Mesendoderm (in vitro differentiated cells): ENCODE measurements at regions not wholly inside any gene's neighbourhood (a gene's known extent, or its start where the extent isn't known, plus 50 kb on each side); places are given as distances from the start of the nearest gene placed in this dataset.

Source experiments
- DNase-seq: peaks from one replicate; pipeline ENCODE4 v3.0.0; 2013
- H2AK5ac ChIP-seq: 2 replicates; pipeline ENCODE4 v1.6.1; 2013; ENCODE audit warnings: low read length, inconsistent platforms
- H2BK120ac ChIP-seq: 2 replicates; pipeline ENCODE4 v1.6.1; 2013; ENCODE audit warnings: low read depth, mild to moderate bottlenecking, low read length, moderate library complexity, mixed read lengths
- H2BK15ac ChIP-seq: replicated peaks from 2 replicates; pipeline ENCODE4 v1.6.1; 2013; ENCODE audit warnings: low read depth, mild to moderate bottlenecking, moderate library complexity
- H2BK5ac ChIP-seq: 2 replicates; pipeline ENCODE4 v1.6.1; 2013; ENCODE audit warnings: low read length, inconsistent platforms
- H3K18ac ChIP-seq: 2 replicates; pipeline ENCODE4 v1.6.1; 2013; ENCODE audit warnings: mild to moderate bottlenecking, low read length, mixed read lengths
- H3K23ac ChIP-seq: one replicate; pipeline ENCODE4 v1.6.1; 2013; ENCODE audit warnings: low read length
- H3K27ac ChIP-seq: 2 replicates; pipeline ENCODE4 v1.5.1; 2013; ENCODE audit warnings: low read depth, mild to moderate bottlenecking, inconsistent platforms, low read length, moderate library complexity
- H3K27me3 ChIP-seq: 2 replicates; pipeline ENCODE4 v1.6.1; 2013; ENCODE audit warnings: low read length, control low read depth, mild to moderate bottlenecking, inconsistent platforms; ENCODE audit not compliant: insufficient read depth, poor library complexity
- H3K36me3 ChIP-seq: 2 replicates; pipeline ENCODE4 v1.6.1; 2013; ENCODE audit warnings: low read length, inconsistent platforms; ENCODE audit not compliant: control insufficient read depth, insufficient read depth
- H3K4ac ChIP-seq: one replicate; pipeline ENCODE4 v1.6.1; 2013; ENCODE audit warnings: low read depth, mild to moderate bottlenecking, low read length, moderate library complexity
- H3K4me1 ChIP-seq: 2 replicates; pipeline ENCODE4 v1.6.1; 2013; ENCODE audit warnings: low read depth, low read length, inconsistent platforms; ENCODE audit not compliant: control insufficient read depth
- H3K4me2 ChIP-seq: 2 replicates; pipeline ENCODE4 v1.6.1; 2013; ENCODE audit warnings: low read length
- H3K4me3 ChIP-seq: 2 replicates; pipeline ENCODE4 v1.5.1; 2013; ENCODE audit warnings: mild to moderate bottlenecking, low read length
- H3K56ac ChIP-seq: one replicate; pipeline ENCODE4 v1.6.1; 2013; ENCODE audit warnings: low read length
- H3K79me1 ChIP-seq: 2 replicates; pipeline ENCODE4 v1.6.1; 2013; ENCODE audit warnings: low read length, inconsistent platforms
- H3K79me2 ChIP-seq: 2 replicates; pipeline ENCODE4 v1.6.1; 2013; ENCODE audit warnings: mild to moderate bottlenecking, low read length; ENCODE audit not compliant: control insufficient read depth, insufficient read depth
- H3K9ac ChIP-seq: 2 replicates; pipeline ENCODE4 v1.6.1; 2013; ENCODE audit warnings: low read length, inconsistent platforms
- H4K5ac ChIP-seq: one replicate; pipeline ENCODE4 v1.6.1; 2013; ENCODE audit warnings: low read length
- H4K8ac ChIP-seq: one replicate; pipeline ENCODE4 v1.6.1; 2013; ENCODE audit warnings: low read depth, mild to moderate bottlenecking, control low read depth, low read length, moderate library complexity
- WGBS: extraction: QIAGEN DNeasy Blood & Tissue Kit; methylation state at CpG from one replicate; pipeline ENCODE4 v1.1.7; 2013; ENCODE audit warnings: low lambda C conversion rate, missing lambda C conversion rate; ENCODE audit not compliant: insufficient coverage; ENCODE audit errors: extremely low coverage; 5-methylcytosine and 5-hydroxymethylcytosine counted together

GRCh38 chr11:38503876-38504275 is 1905.8 kb upstream of the RAG2 start:
- no peaks in the 10 kb centered on the region for H3K79me1 ChIP-seq
- H3K23ac ChIP-seq, result no peak overlapping the region
- H4K8ac ChIP-seq, result no peak overlapping the region
- H3K79me2 ChIP-seq, result no peaks in the 10 kb centered on the region
- H3K27me3 ChIP-seq, result no peaks in the 10 kb centered on the region
- WGBS, result no CpG with 5 or more reads among the region's 14 CpGs
- H3K4me2 ChIP-seq, result no peak overlapping the region
- no peak for DNase-seq
- H2AK5ac ChIP-seq, result no peak overlapping the region
- H4K5ac ChIP-seq, result no peak overlapping the region
- no peak overlapping the region for H3K27ac ChIP-seq
- no peak overlapping the region for H3K4ac ChIP-seq
- H3K36me3 ChIP-seq, result no peaks in the 10 kb centered on the region
- H2BK15ac ChIP-seq, result no peak overlapping the region
- H3K56ac ChIP-seq, result no peak overlapping the region
- H2BK120ac ChIP-seq, result no peak overlapping the region
- H3K9ac ChIP-seq, result no peak overlapping the region
- H3K4me3 ChIP-seq, result no peak overlapping the region
- H3K18ac ChIP-seq, result no peak overlapping the region
- no peaks in the 10 kb centered on the region for H3K4me1 ChIP-seq
- no peak overlapping the region for H2BK5ac ChIP-seq

- Histone ChIP-seq H3K27me3 (no peaks in the 10 kb centered on the region), H3K4me1 (no peaks in the 10 kb centered on the region), H3K18ac (no peak overlapping the region), H3K27ac (no peak overlapping the region), H2AK5ac (no peak overlapping the region), H3K56ac (no peak overlapping the region), H3K79me2 (no peaks in the 10 kb centered on the region), H2BK5ac (no peak overlapping the region), H4K8ac (no peak overlapping the region), H3K23ac (no peak overlapping the region), H3K4me3 (no peak overlapping the region), H2BK15ac (no peak overlapping the region), H3K79me1 (no peaks in the 10 kb centered on the region), H3K36me3 (no peaks in the 10 kb centered on the region), H3K4ac (no peak overlapping the region), H3K9ac (no peak overlapping the region), H4K5ac (no peak overlapping the region), H3K4me2 (no peak overlapping the region), H2BK120ac (no peak overlapping the region)
- WGBS, result no CpG with 5 or more reads among the region's 6 CpGs
- DNase-seq, result no peak
These were observed 1900.7 kb upstream of the RAG2 start for GRCh38 chr11:38498721-38499120.

- H3K9ac ChIP-seq, result no peak overlapping the region
- no peak overlapping the region for H3K23ac ChIP-seq
- no peak overlapping the region for H3K4me3 ChIP-seq
- H3K18ac ChIP-seq, result no peak overlapping the region
- DNase-seq, result no peak
- H4K8ac ChIP-seq, result no peak overlapping the region
- H3K27me3 ChIP-seq, result no peaks in the 10 kb centered on the region
- H3K4me2 ChIP-seq, result no peak overlapping the region
- no peak overlapping the region for H4K5ac ChIP-seq
- H2BK120ac ChIP-seq, result no peak overlapping the region
- no peak overlapping the region for H3K27ac ChIP-seq
- H2BK5ac ChIP-seq, result no peak overlapping the region
- no peak overlapping the region for H3K4ac ChIP-seq
- WGBS, result no CpG with 5 or more reads among the region's 2 CpGs
- H3K56ac ChIP-seq, result no peak overlapping the region
- H2BK15ac ChIP-seq, result no peak overlapping the region
- H3K4me1 ChIP-seq, result no peaks in the 10 kb centered on the region
- no peak overlapping the region for H2AK5ac ChIP-seq
- no peaks in the 10 kb centered on the region for H3K79me2 ChIP-seq
- no peaks in the 10 kb centered on the region for H3K36me3 ChIP-seq
- no peaks in the 10 kb centered on the region for H3K79me1 ChIP-seq
These were observed 1894.0 kb upstream of the RAG2 start for GRCh38 chr11:38491986-38492385.

- Histone ChIP-seq H2BK120ac (no peak overlapping the region), H3K4me3 (no peak overlapping the region), H3K56ac (no peak overlapping the region), H2AK5ac (no peak overlapping the region), H2BK5ac (no peak overlapping the region), H3K4ac (no peak overlapping the region), H3K79me1 (no peaks in the 10 kb centered on the region), H4K8ac (no peak overlapping the region), H2BK15ac (no peak overlapping the region), H3K4me2 (no peak overlapping the region), H3K79me2 (no peaks in the 10 kb centered on the region), H3K18ac (no peak overlapping the region), H3K36me3 (no peaks in the 10 kb centered on the region), H3K23ac (no peak overlapping the region), H3K9ac (no peak overlapping the region), H4K5ac (no peak overlapping the region), H3K27me3 (no peaks in the 10 kb centered on the region), H3K27ac (no peak overlapping the region), H3K4me1 (no peaks in the 10 kb centered on the region)
- DNase-seq, result no peak
- no CpG with 5 or more reads among the region's 12 CpGs for WGBS
These were observed 1883.4 kb upstream of the RAG2 start for GRCh38 chr11:38481391-38481790.

GRCh38 chr11:38476808-38477575 is 1879.0 kb upstream of the RAG2 start:
- no peak overlapping the region for H2BK120ac ChIP-seq
- H3K79me2 ChIP-seq, result no peaks in the 10 kb centered on the region
- no peak overlapping the region for H2BK15ac ChIP-seq
- no peak overlapping the region for H2BK5ac ChIP-seq
- H3K27ac ChIP-seq, result no peak overlapping the region
- no peak overlapping the region for H3K56ac ChIP-seq
- no peak overlapping the region for H3K9ac ChIP-seq
- H3K36me3 ChIP-seq, result no peaks in the 10 kb centered on the region
- no peak overlapping the region for H4K8ac ChIP-seq
- H3K4ac ChIP-seq, result no peak overlapping the region
- H2AK5ac ChIP-seq, result no peak overlapping the region
- H3K18ac ChIP-seq, result no peak overlapping the region
- no peak overlapping the region for H3K23ac ChIP-seq
- no peaks in the 10 kb centered on the region for H3K27me3 ChIP-seq
- no peak for DNase-seq
- no CpG with 5 or more reads among the region's 3 CpGs for WGBS
- no peak overlapping the region for H3K4me2 ChIP-seq
- no peak overlapping the region for H4K5ac ChIP-seq
- no peak overlapping the region for H3K4me3 ChIP-seq
- no peaks in the 10 kb centered on the region for H3K79me1 ChIP-seq
- no peaks in the 10 kb centered on the region for H3K4me1 ChIP-seq

- H3K36me3 ChIP-seq, result no peaks in the 10 kb centered on the region
- no peak overlapping the region for H3K4ac ChIP-seq
- H2BK5ac ChIP-seq, result no peak overlapping the region
- H2AK5ac ChIP-seq, result no peak overlapping the region
- H3K23ac ChIP-seq, result no peak overlapping the region
- no peak overlapping the region for H3K56ac ChIP-seq
- H2BK15ac ChIP-seq, result no peak overlapping the region
- no peak overlapping the region for H2BK120ac ChIP-seq
- WGBS, result no CpG with 5 or more reads among the region's 6 CpGs
- no peak overlapping the region for H3K18ac ChIP-seq
- H3K4me1 ChIP-seq, result no peaks in the 10 kb centered on the region
- H3K4me3 ChIP-seq, result no peak overlapping the region
- no peak for DNase-seq
- H3K9ac ChIP-seq, result no peak overlapping the region
- no peak overlapping the region for H3K27ac ChIP-seq
- no peaks in the 10 kb centered on the region for H3K79me1 ChIP-seq
- no peaks in the 10 kb centered on the region for H3K79me2 ChIP-seq
- H4K8ac ChIP-seq, result no peak overlapping the region
- no peak overlapping the region for H4K5ac ChIP-seq
- no peak overlapping the region for H3K4me2 ChIP-seq
- no peaks in the 10 kb centered on the region for H3K27me3 ChIP-seq
These were observed 1863.7 kb upstream of the RAG2 start for GRCh38 chr11:38461751-38462150.
